Kidney epithelial cell (primary cell): ENCODE measurements at regions not wholly inside any gene's neighbourhood (a gene's known extent, or its start where the extent isn't known, plus 50 kb on each side); places are given as distances from the start of the nearest gene placed in this dataset.

ENCODE experiments used
- DNase-seq: peaks from one replicate; pipeline ENCODE4 v3.0.0-alpha.2; 2010; ENCODE audit warnings: low read depth
- H3K27me3 ChIP-seq: 2 replicates; pipeline ENCODE4 v1.6.0; 2011; ENCODE audit warnings: low read length; ENCODE audit not compliant: control insufficient read depth, insufficient read depth
- H3K36me3 ChIP-seq: 2 replicates; pipeline ENCODE4 v1.5.1; 2011; ENCODE audit warnings: low read length; ENCODE audit not compliant: control insufficient read depth, insufficient read depth
- H3K4me3 ChIP-seq: 2 replicates; pipeline ENCODE4 v1.5.1; 2011; ENCODE audit warnings: low read depth, mild to moderate bottlenecking, control low read depth, low read length
- TF ChIP-seq, protein P1 (sequence below): IDR thresholded peaks from 2 replicates; pipeline ENCODE4 v1.5.1; 2011; ENCODE audit warnings: mild to moderate bottlenecking, moderate library complexity, low read length, control low read depth, inconsistent platforms; ENCODE audit not compliant: insufficient read depth, poor library complexity, severe bottlenecking

DNA sequence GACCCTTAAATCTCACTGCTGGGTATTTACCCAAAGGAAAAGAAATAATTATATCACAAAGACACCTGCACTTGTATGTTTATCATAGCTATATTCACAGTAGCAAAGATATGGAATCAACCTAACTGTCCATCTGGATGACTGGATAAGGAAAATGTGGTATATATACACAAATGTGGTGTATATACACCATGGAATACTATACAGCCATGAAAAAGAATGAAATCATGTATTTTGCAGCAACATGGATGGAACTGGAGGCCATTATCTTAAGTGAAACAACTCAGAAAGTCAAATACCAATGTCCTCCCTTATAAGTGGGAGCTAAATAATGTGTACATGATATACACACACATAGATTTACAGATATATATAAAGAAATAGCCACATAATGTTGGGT is 168.2 kb downstream of the SH2D4B start:
- Histone ChIP-seq H3K4me3 (no peak overlapping the region), H3K27me3 (no peaks in the 10 kb centered on the region), H3K36me3 (no peaks in the 10 kb centered on the region)
- TF ChIP-seq, protein P1, sequence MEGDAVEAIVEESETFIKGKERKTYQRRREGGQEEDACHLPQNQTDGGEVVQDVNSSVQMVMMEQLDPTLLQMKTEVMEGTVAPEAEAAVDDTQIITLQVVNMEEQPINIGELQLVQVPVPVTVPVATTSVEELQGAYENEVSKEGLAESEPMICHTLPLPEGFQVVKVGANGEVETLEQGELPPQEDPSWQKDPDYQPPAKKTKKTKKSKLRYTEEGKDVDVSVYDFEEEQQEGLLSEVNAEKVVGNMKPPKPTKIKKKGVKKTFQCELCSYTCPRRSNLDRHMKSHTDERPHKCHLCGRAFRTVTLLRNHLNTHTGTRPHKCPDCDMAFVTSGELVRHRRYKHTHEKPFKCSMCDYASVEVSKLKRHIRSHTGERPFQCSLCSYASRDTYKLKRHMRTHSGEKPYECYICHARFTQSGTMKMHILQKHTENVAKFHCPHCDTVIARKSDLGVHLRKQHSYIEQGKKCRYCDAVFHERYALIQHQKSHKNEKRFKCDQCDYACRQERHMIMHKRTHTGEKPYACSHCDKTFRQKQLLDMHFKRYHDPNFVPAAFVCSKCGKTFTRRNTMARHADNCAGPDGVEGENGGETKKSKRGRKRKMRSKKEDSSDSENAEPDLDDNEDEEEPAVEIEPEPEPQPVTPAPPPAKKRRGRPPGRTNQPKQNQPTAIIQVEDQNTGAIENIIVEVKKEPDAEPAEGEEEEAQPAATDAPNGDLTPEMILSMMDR = no peak
- no peak for DNase-seq

GRCh38 chr10:80708185-80708584 is 170.5 kb downstream of the SH2D4B start:
- H3K4me3 ChIP-seq = no peak overlapping the region
- H3K36me3 ChIP-seq = no peaks in the 10 kb centered on the region
- TF ChIP-seq, protein P1 = no peak
- DNase-seq = no peak
- no peaks in the 10 kb centered on the region for H3K27me3 ChIP-seq

GRCh38 chr10:80708808-80709207 is 171.1 kb downstream of the SH2D4B start:
- no peak overlapping the region for H3K4me3 ChIP-seq
- H3K36me3 ChIP-seq = no peaks in the 10 kb centered on the region
- DNase-seq = no peak
- no peaks in the 10 kb centered on the region for H3K27me3 ChIP-seq
- TF ChIP-seq, protein P1 = no peak

DNA sequence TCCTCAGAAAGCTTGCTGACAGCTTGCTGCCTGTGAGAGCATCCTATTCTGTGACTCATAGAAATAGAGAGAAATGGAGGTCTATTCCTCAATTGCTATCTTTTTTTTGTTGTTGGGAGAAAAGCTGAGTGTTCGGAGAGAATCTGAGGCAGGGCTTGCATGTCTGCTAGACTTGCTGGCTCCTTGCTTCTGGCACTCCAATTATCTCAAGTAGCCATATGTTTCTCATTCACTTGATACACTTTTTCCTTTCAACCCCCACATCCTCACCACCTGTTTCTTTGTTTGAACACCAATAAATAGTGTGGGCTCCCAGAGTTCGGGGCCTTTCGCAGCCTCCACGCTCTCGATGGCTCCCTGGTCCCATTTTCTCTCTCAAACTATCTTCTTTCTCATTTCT is 172.2 kb downstream of the SH2D4B start:
- Histone ChIP-seq H3K4me3 (no peak overlapping the region), H3K36me3 (no peaks in the 10 kb centered on the region), H3K27me3 (no peaks in the 10 kb centered on the region)
- DNase-seq = no peak
- TF ChIP-seq, protein P1 = no peak

DNA sequence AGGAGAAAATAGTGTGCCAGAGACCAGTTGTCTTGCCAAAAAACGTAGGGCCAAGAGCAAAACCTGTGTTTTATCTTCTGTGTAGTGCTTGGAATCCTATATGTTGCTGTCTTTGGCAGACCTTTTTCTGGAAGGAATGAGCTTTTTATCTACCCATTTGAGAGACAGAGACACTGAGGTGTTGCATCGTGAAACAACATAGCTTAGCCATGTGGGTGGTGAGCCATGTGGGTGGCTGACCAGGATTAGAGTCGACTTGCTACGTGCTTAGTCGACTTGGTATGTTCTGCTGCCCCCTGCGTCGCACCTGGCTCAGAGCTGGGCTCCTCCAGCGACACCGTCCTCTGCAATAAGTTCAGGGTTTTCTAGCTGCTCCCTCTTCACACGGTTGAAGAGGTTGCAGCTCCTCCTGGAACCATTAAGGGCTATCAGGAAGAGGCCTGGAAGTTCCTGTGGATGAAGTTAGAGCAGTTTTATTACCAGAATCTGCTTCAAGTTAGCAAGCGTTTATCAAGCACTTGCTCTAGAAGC is 175.8 kb downstream of the SH2D4B start:
- DNase-seq = no peak
- no peaks in the 10 kb centered on the region for H3K36me3 ChIP-seq
- no peaks in the 10 kb centered on the region for H3K27me3 ChIP-seq
- H3K4me3 ChIP-seq = no peak overlapping the region
- TF ChIP-seq, protein P1 = no peak

GRCh38 chr10:80714566-80714965 is 176.9 kb downstream of the SH2D4B start:
- Histone ChIP-seq H3K36me3 (no peaks in the 10 kb centered on the region), H3K27me3 (no peaks in the 10 kb centered on the region), H3K4me3 (no peak overlapping the region)
- TF ChIP-seq, protein P1 = no peak
- no peak for DNase-seq
